ENCODE measurements at regions not wholly inside any gene's neighbourhood (a gene's known extent, or its start where the extent isn't known, plus 50 kb on each side); places are given as distances from the start of the nearest gene placed in this dataset.

- Histone ChIP-seq H3K36me3 (ENCODE audit: control insufficient read depth in 2 of 2, extremely low read depth in 1 of 2, insufficient read depth in 2 of 2, low read length in 2 of 2) (no peaks in the 10 kb centered on the region), H3K4me1 (ENCODE audit: control insufficient read depth, extremely low read depth, insufficient read depth, low read length) (no peaks in the 10 kb centered on the region), H3K4me3 (ENCODE audit: control insufficient read depth in 2 of 3, extremely low read depth in 1 of 3, insufficient read depth in 2 of 3, low read depth in 1 of 3, low read length in 3 of 3) (no peak overlapping the region), H3K27me3 (ENCODE audit: control insufficient read depth, extremely low read depth, insufficient read depth, low read length) (no peaks in the 10 kb centered on the region), H2AFZ (ENCODE audit: control insufficient read depth, low read length) (no peak overlapping the region), H3K79me2 (ENCODE audit: control insufficient read depth, insufficient read depth, low read length) (no peaks in the 10 kb centered on the region), H3K9ac (ENCODE audit: control insufficient read depth, extremely low read depth, insufficient read depth, low read length) (no peak overlapping the region), H3K27ac (ENCODE audit: control insufficient read depth, insufficient read depth, low read length) (no peak overlapping the region), H3K4me2 (ENCODE audit: control insufficient read depth, extremely low read depth, insufficient read depth, low read depth, low read length) (no peak overlapping the region), H4K20me1 (ENCODE audit: control insufficient read depth, extremely low read depth, insufficient read depth, low read length) (no peaks in the 10 kb centered on the region), H3K9me3 (ENCODE audit: control insufficient read depth, low read depth, low read length) (no peaks in the 10 kb centered on the region), H3K9me1 (ENCODE audit: control insufficient read depth, extremely low read depth, insufficient read depth, low read length) (no peaks in the 10 kb centered on the region)
- TF ChIP-seq CTCF (optimal IDR thresholded peaks at IDR 0.05 in 1 of 3, IDR thresholded peaks at IDR 0.05 in 1 of 3, conservative IDR thresholded peaks at IDR 0.05 in 1 of 3; ENCODE audit: extremely low read depth in 1 of 3, insufficient read depth in 2 of 3, low read length in 3 of 3) = no peak
- no peak for TF ChIP-seq EZH2 (IDR thresholded peaks at IDR 0.05; ENCODE audit: low read length)
- dilution Hi-C loops (cut with MboI; ENCODE audit: extremely low pct_ligation_motif_present, low sequenced_read_pairs) = no loop called here
- no peak for FAIRE-seq
- no peak for DNase-seq (ENCODE audit: low read depth, low spot score)
These were observed 886.8 kb downstream of the NLGN4X start for GRCh38 chrX:5341902-5342301.

GRCh38 chrX:5337160-5337559, 891.5 kb downstream of the NLGN4X start:
- no peaks in the 10 kb centered on the region for H3K79me2 ChIP-seq (ENCODE audit: control insufficient read depth, insufficient read depth, low read length)
- dilution Hi-C loops (cut with MboI; ENCODE audit: extremely low pct_ligation_motif_present, low sequenced_read_pairs) = no loop called here
- no peak for FAIRE-seq
- H3K27me3 ChIP-seq (ENCODE audit: control insufficient read depth, extremely low read depth, insufficient read depth, low read length) = no peaks in the 10 kb centered on the region
- no peak overlapping the region for H3K4me2 ChIP-seq (ENCODE audit: control insufficient read depth, extremely low read depth, insufficient read depth, low read depth, low read length)
- H3K9ac ChIP-seq (ENCODE audit: control insufficient read depth, extremely low read depth, insufficient read depth, low read length) = no peak overlapping the region
- TF ChIP-seq CTCF (optimal IDR thresholded peaks at IDR 0.05 in 1 of 3, IDR thresholded peaks at IDR 0.05 in 1 of 3, conservative IDR thresholded peaks at IDR 0.05 in 1 of 3; ENCODE audit: extremely low read depth in 1 of 3, insufficient read depth in 2 of 3, low read length in 3 of 3) = no peak
- TF ChIP-seq EZH2 (IDR thresholded peaks at IDR 0.05; ENCODE audit: low read length) = no peak
- H2AFZ ChIP-seq (ENCODE audit: control insufficient read depth, low read length) = no peak overlapping the region
- H3K9me3 ChIP-seq (ENCODE audit: control insufficient read depth, low read depth, low read length) = no peaks in the 10 kb centered on the region
- H3K36me3 ChIP-seq (ENCODE audit: control insufficient read depth in 2 of 2, extremely low read depth in 1 of 2, insufficient read depth in 2 of 2, low read length in 2 of 2) = no peaks in the 10 kb centered on the region
- H3K9me1 ChIP-seq (ENCODE audit: control insufficient read depth, extremely low read depth, insufficient read depth, low read length) = no peaks in the 10 kb centered on the region
- H3K4me1 ChIP-seq (ENCODE audit: control insufficient read depth, extremely low read depth, insufficient read depth, low read length) = no peaks in the 10 kb centered on the region
- no peak for DNase-seq (ENCODE audit: low read depth, low spot score)
- H3K4me3 ChIP-seq (ENCODE audit: control insufficient read depth in 2 of 3, extremely low read depth in 1 of 3, insufficient read depth in 2 of 3, low read depth in 1 of 3, low read length in 3 of 3) = no peak overlapping the region
- no peak overlapping the region for H3K27ac ChIP-seq (ENCODE audit: control insufficient read depth, insufficient read depth, low read length)
- H4K20me1 ChIP-seq (ENCODE audit: control insufficient read depth, extremely low read depth, insufficient read depth, low read length) = no peaks in the 10 kb centered on the region
